ENCODE measurements at regions not wholly inside any gene's neighbourhood (a gene's known extent, or its start where the extent isn't known, plus 50 kb on each side); places are given as distances from the start of the nearest gene placed in this dataset.
"Not testable (repeated sequence)": the region's sequence is repeated elsewhere in the genome, so short reads cannot be mapped to it uniquely, and the experiment has no call there.

DNA sequence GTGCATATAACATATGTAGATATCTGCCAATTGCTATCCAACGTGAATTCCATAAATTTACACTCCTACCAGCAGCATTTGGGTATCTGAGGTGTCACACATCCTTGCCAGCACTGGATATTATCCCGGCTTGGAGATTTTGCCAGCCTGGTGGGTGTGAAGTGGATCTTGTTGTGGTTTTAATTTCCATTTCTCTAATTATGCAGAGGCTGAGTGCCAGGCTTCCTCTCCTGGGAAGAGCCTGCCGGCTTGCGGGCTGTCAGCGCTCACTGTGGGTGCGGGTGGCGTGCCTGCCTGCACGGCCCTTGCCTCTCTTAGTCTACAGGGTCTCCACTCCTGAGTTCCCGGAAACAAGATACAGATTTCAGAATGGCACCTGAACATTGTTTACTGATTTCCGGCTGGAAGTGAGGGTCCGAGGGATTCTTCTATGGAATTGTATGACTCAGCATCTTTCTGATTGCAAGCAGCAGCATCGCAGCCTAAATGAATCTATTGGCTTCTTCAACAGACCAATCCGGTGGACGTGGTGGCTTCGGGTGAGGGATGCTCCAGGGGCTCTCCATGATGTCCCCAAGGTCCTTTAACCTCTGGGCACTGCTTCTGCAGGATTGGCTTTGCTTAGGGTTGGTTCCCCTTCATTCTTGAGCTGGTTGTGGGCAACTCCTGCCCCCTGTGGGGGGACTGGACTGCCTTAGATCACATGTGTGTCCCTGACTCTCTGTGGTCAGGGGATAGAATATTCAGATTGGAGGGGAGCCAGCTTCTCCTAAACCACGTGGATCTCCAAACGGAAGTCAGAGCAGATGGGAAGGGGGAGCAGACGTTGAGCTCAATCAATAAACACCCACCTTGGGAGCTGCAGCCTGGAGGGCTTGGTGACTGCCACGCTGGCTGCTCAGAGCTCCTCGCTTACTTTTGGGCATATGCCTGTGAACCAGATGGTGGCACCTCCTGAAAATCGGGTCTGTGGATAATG, 58.0 kb upstream of the LRPAP1 start:
- DNase-seq (ENCODE audit: low spot score), result not testable (repeated sequence)

DNA sequence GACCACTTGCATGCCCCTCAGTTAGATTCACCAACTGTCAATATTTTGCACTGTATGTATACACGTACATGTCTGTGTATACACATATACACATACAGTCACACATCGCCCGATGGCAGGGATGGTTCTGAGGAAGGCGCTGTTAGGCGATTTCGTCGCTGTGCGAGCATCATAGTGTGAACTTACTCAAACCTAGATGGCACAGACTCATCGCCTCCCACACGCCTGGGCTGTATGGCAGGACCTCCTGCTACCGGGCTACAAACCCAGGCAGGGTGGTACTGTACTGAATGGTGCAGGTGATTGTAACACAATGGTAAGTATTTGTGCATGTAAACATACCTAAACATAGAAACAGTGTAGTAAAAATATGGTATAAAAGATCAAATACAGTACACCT, 57.2 kb upstream of the LRPAP1 start:
- not testable (repeated sequence) for DNase-seq (ENCODE audit: low spot score)

DNA sequence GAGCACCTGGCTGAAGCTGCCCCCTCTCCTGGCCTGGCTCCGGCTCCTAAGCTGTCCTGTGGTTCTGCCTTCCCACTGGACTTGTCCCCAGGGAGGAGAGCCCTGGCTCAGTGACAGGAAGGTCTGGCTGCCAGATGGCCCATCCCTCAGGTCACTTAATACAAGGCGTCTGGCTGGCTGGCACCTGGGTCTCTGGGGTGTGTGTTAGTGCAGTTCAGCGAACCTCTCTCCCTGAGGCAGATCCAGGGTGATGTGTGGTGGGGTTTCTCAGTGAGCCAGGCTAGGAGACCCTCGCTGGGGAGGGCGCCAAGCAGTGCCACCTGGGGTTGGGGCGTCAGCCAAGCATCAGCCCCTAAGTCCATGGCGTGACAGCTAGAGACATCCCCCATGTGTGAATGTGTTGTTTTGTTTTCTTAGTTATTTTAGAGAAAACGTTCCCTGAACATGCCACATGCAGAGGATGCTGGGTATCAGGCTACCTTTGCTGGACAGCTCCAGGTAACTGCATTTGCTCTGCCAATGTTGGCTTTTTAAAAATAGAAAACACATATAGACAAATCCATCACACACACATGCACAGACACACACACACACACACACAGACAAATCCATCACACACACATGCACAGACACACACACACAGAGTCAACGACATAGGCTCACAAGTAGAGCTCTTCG, 56.4 kb upstream of the LRPAP1 start:
- DNase-seq (ENCODE audit: low spot score), result not testable (repeated sequence)

DNA sequence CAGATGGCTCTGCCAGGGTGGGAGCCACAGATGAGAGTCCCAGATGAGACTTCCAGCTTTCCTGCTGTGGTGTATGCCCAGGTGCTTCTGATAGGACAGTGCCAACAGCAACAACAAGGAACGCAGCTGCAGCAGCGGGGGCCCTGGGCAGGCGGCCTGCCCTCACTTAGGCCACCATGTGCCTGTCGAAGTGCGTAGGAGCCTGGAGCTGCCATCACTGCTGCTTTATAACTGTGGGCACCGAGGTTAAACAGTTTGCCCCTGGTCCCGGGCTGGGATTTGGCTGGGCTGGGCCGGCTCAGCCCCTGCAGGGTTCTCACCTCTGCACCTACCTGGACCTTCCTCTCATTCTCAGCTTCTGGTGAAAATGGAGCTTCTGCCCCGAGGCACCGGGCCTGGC, 54.4 kb upstream of the LRPAP1 start:
- not testable (repeated sequence) for DNase-seq (ENCODE audit: low spot score)

DNA sequence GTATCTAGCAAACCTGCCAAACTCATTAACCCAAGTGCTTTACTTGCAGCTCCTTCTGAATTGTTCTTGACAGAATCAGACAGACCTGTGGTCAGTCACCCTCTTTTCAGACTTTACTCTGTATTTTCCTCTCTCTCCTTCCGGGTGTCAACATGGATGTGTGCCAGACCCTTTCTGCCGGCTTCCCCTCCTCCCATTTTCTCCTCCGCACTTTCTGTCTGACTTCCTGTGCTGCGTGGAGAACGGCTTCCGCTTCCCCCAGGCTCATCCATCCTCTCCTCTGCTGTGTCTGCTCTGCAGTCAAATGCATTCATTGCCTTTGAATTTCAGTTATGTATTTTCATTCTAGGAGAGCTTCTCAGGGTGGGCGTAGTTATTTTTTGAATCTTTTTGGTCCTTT, 53.3 kb upstream of the LRPAP1 start:
- DNase-seq (ENCODE audit: low spot score), result peak; percentile 12

DNA sequence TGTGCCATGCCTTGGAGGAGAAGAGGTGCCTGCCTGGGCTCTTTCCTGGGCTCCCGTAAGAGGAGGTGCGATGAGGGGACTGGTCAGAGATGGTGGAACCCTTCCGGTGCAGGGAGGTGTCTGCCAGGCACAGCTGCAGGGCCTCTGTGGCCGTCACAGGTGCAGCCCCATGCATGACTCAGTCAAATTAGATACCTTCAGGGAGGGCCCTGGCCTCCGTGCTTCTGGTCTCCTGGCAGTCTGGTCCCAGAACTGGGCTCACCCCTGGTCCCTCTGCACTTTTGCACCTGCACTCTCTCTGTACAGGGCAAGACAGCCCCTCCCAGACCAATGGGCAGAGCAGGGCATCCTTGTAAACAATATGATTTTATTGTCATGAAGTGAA, 49.9 kb upstream of the LRPAP1 start:
- no peak for DNase-seq (ENCODE audit: low spot score)

Data from kidney tubule cell (primary cell).